Stomach smooth muscle (tissue), 2 donors: ENCODE measurements at regions not wholly inside any gene's neighbourhood (a gene's known extent, or its start where the extent isn't known, plus 50 kb on each side); places are given as distances from the start of the nearest gene placed in this dataset.
"Not testable (repeated sequence)": the region's sequence is repeated elsewhere in the genome, so short reads cannot be mapped to it uniquely, and the experiment has no call there.

ENCODE experiments used
- H3K27ac ChIP-seq: one replicate; pipeline ENCODE4 v1.7.0; 2013; ENCODE audit warnings: mild to moderate bottlenecking, low read length, inconsistent platforms
- H3K27me3 ChIP-seq, 2 donors: one replicate each; pipeline ENCODE4 v1.7.0; 2013; ENCODE audit warnings: low read length in 2 of 2; ENCODE audit not compliant: insufficient read depth in 2 of 2, control insufficient read depth in 1 of 2
- H3K36me3 ChIP-seq, 2 donors: one replicate each; pipeline ENCODE4 v1.7.0; 2013; ENCODE audit warnings: low read length in 2 of 2; ENCODE audit not compliant: control insufficient read depth in 2 of 2, insufficient read depth in 2 of 2
- H3K4me1 ChIP-seq: one replicate; pipeline ENCODE4 v1.7.0; 2013; ENCODE audit warnings: low read length; ENCODE audit not compliant: control insufficient read depth, insufficient read depth
- H3K4me3 ChIP-seq, 2 donors: one replicate each; pipeline ENCODE4 v1.7.0; 2013; ENCODE audit warnings: low read length in 2 of 2
- H3K9ac ChIP-seq, 2 donors: one replicate each; pipeline ENCODE4 v1.7.0; 2013; ENCODE audit warnings: low read length in 2 of 2, mild to moderate bottlenecking in 1 of 2
- H3K9me3 ChIP-seq, 2 donors: one replicate each; pipeline ENCODE4 v1.7.0; 2013; ENCODE audit warnings: low read length in 2 of 2; ENCODE audit not compliant: control insufficient read depth in 2 of 2
- donor health status: healthy.
- donor health status: Pancreatic carcinoma.

GRCh38 chr10:2556883-2557282 is 510.5 kb upstream of the PFKP start:
- Histone ChIP-seq H3K4me1 (no peaks in the 10 kb centered on the region), H3K27me3 (no peaks in the 10 kb centered on the region), H3K9ac (no peak overlapping the region), H3K36me3 (no peaks in the 10 kb centered on the region), H3K27ac (no peak overlapping the region), H3K9me3 (peaks cover 0 to 4% of the 10 kb centered on the region in 2 donors), H3K4me3 (no peak overlapping the region)

- H3K27me3 ChIP-seq = peaks cover 0 to 3% of the 10 kb centered on the region in 2 donors
- peaks cover 0 to 4% of the 10 kb centered on the region in 2 donors for H3K9me3 ChIP-seq
- H3K27ac ChIP-seq = no peak overlapping the region
- no peak overlapping the region for H3K9ac ChIP-seq
- H3K4me1 ChIP-seq = no peaks in the 10 kb centered on the region
- H3K4me3 ChIP-seq = no peak overlapping the region
- no peaks in the 10 kb centered on the region for H3K36me3 ChIP-seq
Measured at GRCh38 chr10:2548071-2548470, 519.3 kb upstream of the PFKP start.

DNA sequence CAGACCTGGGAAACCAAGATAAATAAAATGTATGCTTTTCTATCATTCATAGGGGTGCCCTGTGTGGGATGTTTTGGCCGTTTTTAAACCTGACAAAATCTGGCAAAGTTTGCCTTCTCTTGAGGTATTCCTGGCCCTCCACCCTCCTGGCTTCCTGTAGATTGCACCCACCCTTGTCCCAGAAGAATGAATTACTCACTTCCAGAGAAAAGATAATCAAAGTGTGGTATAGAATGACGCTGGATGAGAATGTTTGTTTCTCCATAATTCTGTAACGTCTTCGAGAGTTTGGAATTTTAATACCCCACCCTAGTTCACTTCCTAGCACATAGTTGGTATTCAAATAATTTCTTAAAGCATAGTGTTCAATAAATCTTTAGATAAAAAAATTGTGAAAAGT is 519.7 kb upstream of the PFKP start:
- Histone ChIP-seq H3K27ac (no peak overlapping the region), H3K4me3 (no peak overlapping the region), H3K9me3 (no peaks in the 10 kb centered on the region), H3K9ac (no peak overlapping the region), H3K36me3 (no peaks in the 10 kb centered on the region), H3K27me3 (peaks cover 0 to 3% of the 10 kb centered on the region in 2 donors), H3K4me1 (no peaks in the 10 kb centered on the region)

- H3K4me3 ChIP-seq, H3K9ac ChIP-seq, H3K36me3 ChIP-seq, H3K4me1 ChIP-seq, H3K27ac ChIP-seq, H3K9me3 ChIP-seq, H3K27me3 ChIP-seq: not testable (repeated sequence)
Measured at GRCh38 chr10:2546894-2547293, 520.5 kb upstream of the PFKP start.

- Histone ChIP-seq H3K27me3 (peaks cover 0 to 3% of the 10 kb centered on the region in 2 donors), H3K4me1 (no peaks in the 10 kb centered on the region), H3K36me3 (no peaks in the 10 kb centered on the region), H3K9me3 (no peaks in the 10 kb centered on the region), H3K9ac (no peak overlapping the region), H3K4me3 (no peak overlapping the region), H3K27ac (no peak overlapping the region)
Measured at GRCh38 chr10:2543974-2544373, 523.4 kb upstream of the PFKP start.

- H3K4me3 ChIP-seq = no peak overlapping the region
- H3K9ac ChIP-seq = no peak overlapping the region
- H3K4me1 ChIP-seq = no peaks in the 10 kb centered on the region
- no peaks in the 10 kb centered on the region for H3K9me3 ChIP-seq
- peaks cover 0 to 3% of the 10 kb centered on the region in 2 donors for H3K27me3 ChIP-seq
- no peak overlapping the region for H3K27ac ChIP-seq
- H3K36me3 ChIP-seq = no peaks in the 10 kb centered on the region
Measured at GRCh38 chr10:2543142-2543886, 524.0 kb upstream of the PFKP start.

DNA sequence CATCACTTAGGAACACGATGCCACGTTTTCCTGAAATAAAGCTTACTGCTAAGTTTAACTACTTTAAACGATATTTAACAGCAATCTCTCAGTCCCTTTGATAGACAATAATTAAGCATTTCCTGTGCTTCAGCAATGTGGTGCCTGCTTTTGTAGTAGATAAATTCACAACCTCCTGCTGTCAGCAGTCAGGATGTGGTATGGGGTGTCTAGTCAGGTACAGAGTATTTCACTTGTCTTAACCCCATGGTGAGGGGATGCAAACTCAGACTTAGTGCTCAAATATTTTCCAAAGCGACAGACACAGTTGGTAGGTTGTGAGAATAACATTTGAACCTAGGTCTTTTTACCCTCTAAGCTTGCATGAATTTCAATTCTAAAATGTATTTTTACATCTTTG is 526.2 kb upstream of the PFKP start:
- Histone ChIP-seq H3K9ac (no peak overlapping the region), H3K27me3 (peaks cover 0 to 3% of the 10 kb centered on the region in 2 donors), H3K4me1 (no peaks in the 10 kb centered on the region), H3K36me3 (no peaks in the 10 kb centered on the region), H3K4me3 (no peak overlapping the region), H3K27ac (no peak overlapping the region), H3K9me3 (no peaks in the 10 kb centered on the region)

DNA sequence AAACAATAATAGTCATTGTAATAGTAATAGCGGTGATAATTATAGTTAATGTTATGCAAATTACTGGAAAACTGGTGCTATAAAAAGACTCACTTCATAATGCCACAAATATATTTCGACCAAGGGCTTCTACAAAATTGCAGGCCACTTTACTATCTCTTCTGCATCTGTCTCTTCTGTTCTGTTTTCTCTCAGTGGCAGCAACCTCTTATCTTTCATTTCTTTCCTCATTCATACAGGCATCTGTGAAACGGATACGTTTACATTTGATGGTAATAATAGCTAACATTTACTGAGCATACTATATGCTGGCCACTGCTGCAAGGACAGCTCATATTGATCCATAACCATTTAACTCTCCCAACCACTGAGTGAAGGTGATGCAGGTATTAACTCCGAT is 537.4 kb upstream of the PFKP start:
- Histone ChIP-seq H3K9me3 (no peaks in the 10 kb centered on the region), H3K9ac (no peak overlapping the region), H3K27me3 (peaks cover 0 to 2% of the 10 kb centered on the region in 2 donors), H3K4me3 (no peak overlapping the region), H3K36me3 (no peaks in the 10 kb centered on the region), H3K4me1 (no peaks in the 10 kb centered on the region), H3K27ac (no peak overlapping the region)

DNA sequence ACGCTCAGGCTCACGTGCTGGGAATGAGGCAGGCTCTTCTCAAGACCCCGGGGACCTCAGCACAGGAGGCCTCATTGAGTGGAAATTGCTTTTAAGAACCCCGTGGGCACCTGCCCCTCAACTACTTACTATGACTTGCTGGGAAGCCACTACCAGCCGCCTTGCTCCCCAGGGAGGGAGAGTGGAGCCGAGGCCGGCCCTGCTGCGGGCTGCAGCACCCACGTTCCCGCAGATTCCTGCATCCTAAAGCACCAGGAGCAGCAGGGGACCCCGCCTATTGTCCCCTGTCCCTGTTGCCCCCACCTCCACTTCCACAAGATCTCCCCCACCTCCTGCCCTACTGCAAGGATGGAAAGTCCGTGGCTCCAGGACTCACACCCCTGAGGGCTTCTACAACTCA is 541.6 kb upstream of the PFKP start:
- no peak overlapping the region for H3K4me3 ChIP-seq
- no peaks in the 10 kb centered on the region for H3K4me1 ChIP-seq
- H3K27ac ChIP-seq = no peak overlapping the region
- no peak overlapping the region for H3K9ac ChIP-seq
- H3K27me3 ChIP-seq = peaks cover 0 to 2% of the 10 kb centered on the region in 2 donors
- H3K9me3 ChIP-seq = no peaks in the 10 kb centered on the region
- H3K36me3 ChIP-seq = no peaks in the 10 kb centered on the region

- no peaks in the 10 kb centered on the region for H3K27me3 ChIP-seq
- H3K9ac ChIP-seq = no peak overlapping the region
- H3K9me3 ChIP-seq = no peaks in the 10 kb centered on the region
- no peaks in the 10 kb centered on the region for H3K36me3 ChIP-seq
- no peak overlapping the region for H3K27ac ChIP-seq
- no peaks in the 10 kb centered on the region for H3K4me1 ChIP-seq
- H3K4me3 ChIP-seq = no peak overlapping the region
Measured at GRCh38 chr10:2519139-2519538, 548.2 kb upstream of the PFKP start.

DNA sequence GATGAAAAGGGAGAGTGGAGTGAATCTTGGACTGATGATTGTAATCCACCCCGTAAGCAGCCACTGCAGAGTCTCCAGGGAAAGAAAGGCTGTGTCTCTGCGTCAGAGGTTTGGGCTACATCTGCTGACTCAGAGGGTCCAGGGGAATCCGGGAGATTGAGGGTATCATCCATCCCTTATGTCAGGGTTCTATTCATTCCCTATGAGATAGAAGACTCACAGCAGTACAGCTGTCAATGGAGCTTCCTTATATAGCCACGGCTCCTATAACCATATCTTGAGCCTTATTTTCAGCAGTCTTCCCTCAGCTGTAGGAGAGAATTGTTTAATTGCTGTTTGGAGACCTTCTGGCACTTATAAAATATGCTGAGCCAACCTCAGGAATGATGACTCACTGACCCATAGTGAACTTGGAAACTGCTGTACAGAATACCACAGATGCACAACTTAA is 558.2 kb upstream of the PFKP start:
- Histone ChIP-seq H3K4me3 (no peak overlapping the region), H3K27me3 (no peaks in the 10 kb centered on the region), H3K9ac (no peak overlapping the region), H3K36me3 (no peaks in the 10 kb centered on the region), H3K4me1 (no peaks in the 10 kb centered on the region), H3K27ac (no peak overlapping the region), H3K9me3 (no peaks in the 10 kb centered on the region)
